GM10248 (cell line): ENCODE measurements at regions not wholly inside any gene's neighbourhood (a gene's known extent, or its start where the extent isn't known, plus 50 kb on each side); places are given as distances from the start of the nearest gene placed in this dataset.

Source experiments
- CTCF ChIA-PET: fragments of 300-600 bp; sonication (Branson Sonifier 250); formaldehyde crosslinking; extraction: SDS; loops from one replicate; lab custom pipeline; 2021; ENCODE audit warnings: antibody characterized with exemption; lab: Yijun Ruan, JAX
- POLR2A ChIA-PET: fragments of 350-650 bp; sonication (Branson Sonifier 250); formaldehyde crosslinking; extraction: SDS; loops from one replicate; lab custom pipeline; 2020; ENCODE audit warnings: antibody characterized with exemption; lab: Yijun Ruan, JAX
- DNase-seq: peaks from one replicate; pipeline ENCODE4 v3.0.0; 2012; ENCODE audit errors: extremely low spot score
- CTCF ChIP-seq: IDR thresholded peaks from 2 replicates; pipeline ENCODE4 v1.5.1; 2012; ENCODE audit warnings: mild to moderate bottlenecking, low read depth; ENCODE audit errors: extremely low read depth, missing control alignments, control extremely low read depth

- DNase-seq = no peak
- no peak for TF ChIP-seq CTCF
- POLR2A ChIA-PET = no interaction called here
- CTCF ChIA-PET = no interaction called here
These were observed 202.9 kb downstream of the FBXO15 start for GRCh38 chr18:73944715-73945114.

GRCh38 chr18:73943763-73944162 is 203.9 kb downstream of the FBXO15 start:
- POLR2A ChIA-PET = no interaction called here
- no peak for DNase-seq
- CTCF ChIA-PET = no interaction called here
- no peak for TF ChIP-seq CTCF

GRCh38 chr18:73942956-73943355 is 204.7 kb downstream of the FBXO15 start:
- no peak for TF ChIP-seq CTCF
- DNase-seq = no peak
- CTCF ChIA-PET = no interaction called here
- POLR2A ChIA-PET = no interaction called here

- TF ChIP-seq CTCF = no peak
- ChIA-PET CTCF (interaction anchor here (1.0 kb wide), 1 partner anchor 21 kb away, joined by 3 read pairs; no protein-coding TSS in a partner anchor), POLR2A (no interaction called here)
- no peak for DNase-seq
These were observed 205.5 kb downstream of the FBXO15 start for GRCh38 chr18:73942081-73942625.

- ChIA-PET CTCF (no interaction called here), POLR2A (no interaction called here)
- DNase-seq = no peak
- no peak for TF ChIP-seq CTCF
These were observed 206.9 kb downstream of the FBXO15 start for GRCh38 chr18:73940721-73941120.

GRCh38 chr18:73939391-73939790 is 208.2 kb downstream of the FBXO15 start:
- no peak for DNase-seq
- no peak for TF ChIP-seq CTCF
- ChIA-PET POLR2A (no interaction called here), CTCF (interaction anchor here (0.8 to 1.4 kb wide), 2 partner anchors 9 to 12 kb away, joined by 3 read pairs; no protein-coding TSS in a partner anchor)

- TF ChIP-seq CTCF = no peak
- CTCF ChIA-PET = no interaction called here
- POLR2A ChIA-PET = no interaction called here
- DNase-seq = no peak
These were observed 213.9 kb downstream of the FBXO15 start for GRCh38 chr18:73933685-73934084.
